G401.6 (cell line): ENCODE measurements at regions not wholly inside any gene's neighbourhood (a gene's known extent, or its start where the extent isn't known, plus 50 kb on each side); places are given as distances from the start of the nearest gene placed in this dataset.

Source experiments
- FAIRE-seq: peaks from 2 replicates; lab custom pipeline; 2012; peaks lifted over from hg19 to GRCh38; lab: Jason Lieb, UNC

GRCh38 chr15:29454506-29454905 is 184.9 kb upstream of the NSMCE3 start:
- FAIRE-seq: no peak

DNA sequence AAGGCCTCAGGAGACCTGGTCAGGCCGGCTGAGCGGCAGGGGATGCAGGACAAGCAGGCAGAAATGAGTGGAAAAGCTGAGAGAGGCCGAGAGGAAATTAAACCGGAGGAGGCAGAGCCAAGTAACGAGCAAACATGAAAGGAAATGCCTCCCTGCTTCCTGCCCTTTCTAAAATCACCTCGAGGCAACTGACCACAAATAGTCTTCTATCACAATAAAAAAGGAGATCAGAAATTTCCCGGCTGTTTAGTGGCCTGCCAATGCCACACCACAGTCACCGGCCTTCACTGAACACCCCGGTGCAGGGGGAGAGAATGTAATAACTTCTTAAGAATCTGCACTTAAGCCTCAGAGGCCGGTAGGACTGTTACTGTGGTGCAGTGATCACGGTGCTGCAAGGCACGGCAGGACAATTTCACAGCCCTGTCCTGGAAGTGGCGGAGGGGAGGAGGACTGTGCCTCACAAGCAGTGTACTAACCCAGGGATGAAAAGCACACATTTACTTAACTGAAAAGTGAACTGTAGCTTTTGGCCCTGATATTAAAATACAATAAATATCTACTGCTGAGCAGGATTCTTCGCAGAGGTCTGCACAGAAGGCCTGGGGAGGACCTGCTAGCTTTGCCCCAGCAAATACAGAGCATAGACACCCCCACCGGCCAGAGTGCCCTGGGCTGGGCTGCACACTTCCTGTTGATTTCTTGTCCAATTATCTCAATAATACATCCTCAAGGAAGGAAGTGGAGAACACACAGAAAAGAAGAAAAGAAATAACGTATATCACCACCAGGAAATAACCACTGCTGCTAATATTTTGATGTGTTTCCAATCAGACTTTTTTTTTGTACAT is 183.5 kb upstream of the NSMCE3 start:
- FAIRE-seq: no peak

DNA sequence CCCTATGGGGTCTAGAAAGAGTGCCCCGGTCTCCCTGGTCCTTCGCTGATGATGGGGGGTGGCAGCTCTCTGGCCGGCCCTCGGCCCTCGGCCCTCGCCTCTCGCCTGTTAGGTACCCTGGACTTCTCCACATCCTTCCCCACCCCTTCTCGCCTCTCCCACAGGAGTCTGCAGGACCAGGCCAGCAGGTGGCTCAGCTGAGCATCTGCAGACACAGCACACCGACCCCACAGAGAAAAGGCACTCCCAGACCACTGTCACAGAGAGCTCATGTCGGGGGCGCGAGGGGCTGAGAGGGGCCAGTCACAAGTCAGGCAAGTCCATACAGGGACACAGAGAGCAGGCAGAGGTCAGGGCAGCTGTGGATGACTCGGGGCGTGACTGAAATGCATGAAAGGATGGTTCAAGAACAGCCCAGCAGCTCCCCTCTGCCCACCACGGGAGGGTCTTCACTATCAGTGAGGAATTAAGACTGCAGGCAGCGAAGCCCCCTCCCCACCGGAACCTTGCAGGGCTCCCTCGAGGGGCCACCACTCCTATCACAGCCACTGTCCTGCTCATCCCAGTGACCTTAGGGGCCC is 181.7 kb upstream of the NSMCE3 start:
- FAIRE-seq: no peak

DNA sequence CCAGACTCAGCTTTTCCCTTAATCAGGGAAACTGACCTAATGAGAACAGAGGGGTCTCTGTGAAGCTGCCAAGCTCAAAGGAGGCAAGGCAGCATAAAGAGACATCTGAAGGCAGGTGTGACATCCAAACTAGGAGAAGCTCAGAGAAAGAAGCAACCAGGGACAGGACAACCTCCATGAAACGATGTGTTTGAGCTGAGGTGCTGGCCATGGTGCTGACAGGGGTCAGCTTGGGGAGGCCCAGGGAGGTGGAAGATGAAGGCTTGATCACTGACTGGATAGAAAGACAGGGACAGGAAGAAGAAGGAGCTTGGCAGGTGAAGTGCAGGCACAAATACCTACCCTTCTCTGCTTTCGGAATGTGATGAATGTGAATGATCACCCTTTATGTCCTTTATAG is 179.5 kb upstream of the NSMCE3 start:
- no peak for FAIRE-seq

- no peak for FAIRE-seq
Measured at GRCh38 chr15:29448320-29448719, 178.7 kb upstream of the NSMCE3 start.

- FAIRE-seq: no peak
Measured at GRCh38 chr15:29446480-29446879, 176.9 kb upstream of the NSMCE3 start.

DNA sequence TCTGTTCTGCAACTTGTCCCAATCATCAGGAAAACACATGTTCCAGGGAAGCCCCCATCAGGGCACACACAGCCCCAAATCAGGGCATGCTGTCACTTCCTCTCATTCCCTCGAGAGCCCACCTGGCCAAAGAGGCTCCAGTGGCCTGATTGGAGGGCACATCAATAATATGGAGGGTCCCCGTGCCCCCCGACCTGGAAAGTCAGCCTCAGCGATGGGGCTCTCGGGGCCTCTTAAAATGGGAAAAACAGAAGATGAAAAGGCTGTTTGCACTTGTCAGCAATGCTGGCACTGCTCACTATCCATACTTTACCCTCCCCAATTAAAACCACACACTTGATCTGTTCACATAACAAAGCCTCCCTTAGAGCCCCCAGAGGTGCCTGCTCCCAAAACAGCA is 172.9 kb upstream of the NSMCE3 start:
- no peak for FAIRE-seq

DNA sequence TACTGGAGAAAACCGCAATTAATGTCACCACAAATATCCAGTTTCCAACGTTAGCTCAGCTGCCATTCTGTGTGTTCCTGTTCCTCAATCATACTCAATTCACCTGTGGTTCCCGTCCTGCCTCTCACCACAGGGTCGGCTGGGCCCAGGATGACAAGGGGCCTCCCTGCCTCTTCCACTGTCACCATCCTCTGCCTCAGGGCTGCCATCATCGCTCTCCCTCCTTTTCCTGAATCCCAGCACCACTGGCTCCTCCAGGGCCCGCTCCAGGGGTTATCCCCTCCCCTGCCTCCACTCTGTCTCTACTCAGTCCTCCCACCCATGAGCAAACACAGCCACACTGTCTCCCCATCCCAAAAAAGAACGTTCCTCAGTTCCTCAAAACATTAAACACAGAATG is 170.9 kb upstream of the NSMCE3 start:
- FAIRE-seq: no peak

- no peak for FAIRE-seq
Measured at GRCh38 chr15:29438703-29439055, 169.1 kb upstream of the NSMCE3 start.

- no peak for FAIRE-seq
Measured at GRCh38 chr15:29437888-29438702, 168.5 kb upstream of the NSMCE3 start.

GRCh38 chr15:29435811-29436210 is 166.2 kb upstream of the NSMCE3 start:
- no peak for FAIRE-seq

- FAIRE-seq: no peak
Measured at GRCh38 chr15:29434280-29434679, 164.7 kb upstream of the NSMCE3 start.

- FAIRE-seq: no peak
Measured at GRCh38 chr15:29433507-29434248, 164.1 kb upstream of the NSMCE3 start.

DNA sequence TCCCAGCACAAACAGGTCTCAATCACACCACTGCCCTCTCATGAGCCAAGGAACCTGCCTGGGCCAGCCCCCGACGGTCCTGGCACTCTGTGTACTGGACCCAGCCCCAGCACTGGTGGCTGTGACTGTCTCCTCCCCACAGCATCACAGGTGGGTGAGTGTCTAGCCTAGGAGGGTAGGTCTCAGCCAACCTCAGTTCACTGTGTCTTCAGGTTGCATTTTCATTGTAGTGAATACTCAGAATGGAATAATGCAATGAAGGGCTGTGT is 163.4 kb upstream of the NSMCE3 start:
- FAIRE-seq: no peak

DNA sequence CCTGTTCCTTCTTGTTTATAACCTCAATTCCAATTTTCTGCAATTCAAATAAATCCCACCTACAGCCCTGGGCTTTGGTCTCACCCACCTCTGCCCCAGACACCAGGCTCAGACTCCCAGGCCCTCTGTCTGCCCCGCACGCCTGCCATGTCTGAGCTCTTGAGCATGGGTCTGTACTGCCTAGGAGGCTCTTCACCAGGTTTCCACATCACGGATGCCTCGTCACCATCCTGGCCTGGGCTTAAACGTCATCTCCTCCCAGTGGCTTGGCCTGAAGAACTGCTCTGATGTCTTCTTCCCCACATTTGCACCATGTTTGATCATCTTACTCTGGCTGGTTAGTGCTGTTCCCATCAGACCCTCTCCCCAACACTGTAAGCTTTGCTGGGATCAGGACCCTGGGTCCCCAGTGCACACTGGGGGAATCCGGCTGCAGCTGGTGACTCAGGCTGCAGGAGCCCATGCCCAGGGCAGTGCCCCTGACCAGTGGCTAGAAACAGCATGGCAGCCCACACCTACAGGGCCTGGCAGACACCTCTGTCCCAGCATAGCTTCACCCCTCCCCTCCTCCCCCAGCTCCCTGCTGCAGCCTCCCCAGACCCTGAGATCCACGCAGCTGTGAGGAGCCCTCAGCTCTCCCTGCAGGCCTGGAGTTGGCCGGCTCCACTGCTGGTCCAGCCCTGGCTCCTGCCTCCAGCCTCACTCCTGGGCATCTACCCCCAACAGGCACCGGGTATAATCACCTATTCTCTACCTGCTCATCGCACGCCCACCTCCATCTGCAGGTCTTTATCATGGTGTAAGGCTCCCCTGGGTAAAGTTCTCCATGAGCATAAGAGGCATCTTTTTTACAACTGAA is 162.8 kb upstream of the NSMCE3 start:
- FAIRE-seq: no peak

GRCh38 chr15:29430831-29431230 is 161.2 kb upstream of the NSMCE3 start:
- no peak for FAIRE-seq

DNA sequence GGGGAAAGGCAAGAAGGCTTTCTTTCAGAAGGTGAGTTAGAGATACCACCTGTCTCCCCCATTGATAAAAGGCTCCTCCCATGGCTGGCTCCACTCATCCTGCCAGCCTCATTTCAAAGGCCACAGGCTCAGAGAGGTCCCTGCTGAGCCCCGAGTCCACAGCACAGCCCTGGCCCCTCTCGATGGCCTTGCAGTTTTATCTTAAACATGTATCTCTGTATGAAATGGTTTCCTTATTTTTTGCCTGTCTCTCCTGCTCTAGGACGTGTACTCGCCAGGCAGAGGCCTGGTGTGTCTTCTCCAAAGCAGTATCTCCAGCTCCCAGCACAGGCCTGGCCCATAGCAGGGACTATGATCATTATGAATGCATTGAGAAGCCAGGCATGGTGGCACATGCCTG is 160.5 kb upstream of the NSMCE3 start:
- no peak for FAIRE-seq

- FAIRE-seq: no peak
Measured at GRCh38 chr15:29429584-29429983, 160.0 kb upstream of the NSMCE3 start.

DNA sequence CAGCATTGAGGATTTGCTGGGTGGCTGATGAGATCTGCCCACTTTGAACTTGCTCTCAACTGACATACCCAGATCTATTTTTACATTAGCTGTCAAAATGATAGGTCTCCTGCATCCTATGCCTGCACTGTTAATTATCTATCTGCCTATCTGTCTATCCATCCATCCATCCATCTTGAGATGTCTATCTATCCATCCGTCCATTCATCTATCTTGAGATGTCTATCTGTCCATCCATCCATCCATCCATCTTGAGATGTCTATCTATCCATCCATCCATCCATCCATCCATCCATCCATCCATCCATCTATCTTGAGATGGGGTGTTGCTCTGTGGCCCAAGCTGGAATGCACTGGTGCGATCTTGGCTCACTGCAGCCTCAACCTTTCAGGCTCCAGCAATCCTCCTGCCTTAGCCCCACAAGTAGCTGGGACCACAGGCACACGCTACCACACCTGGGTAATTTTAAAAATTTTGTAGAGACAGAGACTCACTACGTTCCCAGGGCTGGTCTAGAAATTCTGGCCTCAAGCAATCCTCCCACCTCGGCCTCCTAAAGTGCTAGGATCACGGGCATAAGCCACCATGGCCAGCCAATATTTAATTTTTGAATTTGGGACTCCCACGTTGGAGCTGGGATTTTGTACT is 159.4 kb upstream of the NSMCE3 start:
- no peak for FAIRE-seq

- FAIRE-seq: peak; percentile 92
Measured at GRCh38 chr15:29425864-29426263, 156.2 kb upstream of the NSMCE3 start.

DNA sequence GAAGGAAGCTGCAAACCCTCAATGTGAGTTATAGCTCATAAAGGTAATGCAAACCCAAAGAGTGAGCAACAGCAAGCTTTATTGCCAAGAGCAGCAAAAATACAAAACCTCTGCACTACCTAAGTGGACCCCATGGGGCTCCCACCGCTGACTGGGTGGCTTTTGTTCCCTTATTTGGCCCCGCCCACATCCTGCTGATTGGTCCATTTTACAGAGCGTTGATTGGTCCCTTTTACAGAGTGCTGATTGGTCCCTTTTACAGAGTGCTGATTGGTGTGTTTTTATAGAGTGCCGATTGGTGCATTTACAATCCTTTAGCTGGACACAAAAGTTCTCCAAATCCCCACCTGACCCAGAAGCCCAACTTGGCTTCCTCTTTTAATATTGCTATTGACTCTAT is 154.5 kb upstream of the NSMCE3 start:
- FAIRE-seq: no peak
